ENCODE measurements at regions not wholly inside any gene's neighbourhood (a gene's known extent, or its start where the extent isn't known, plus 50 kb on each side); places are given as distances from the start of the nearest gene placed in this dataset.

GRCh38 chr11:119501777-119502405, 78.9 kb upstream of the THY1 start:
- no peak for TF ChIP-seq EZH2 (IDR thresholded peaks at IDR 0.05; ENCODE audit: borderline replicate concordance, low read depth, low read length, severe bottlenecking)
- no peak for TF ChIP-seq CTCF (IDR thresholded peaks at IDR 0.05; ENCODE audit: borderline replicate concordance, extremely low read depth, low read length, poor library complexity, severe bottlenecking)
- Histone ChIP-seq H3K4me3 (ENCODE audit: low read depth in 1 of 2, low read length in 2 of 2) (no peak overlapping the region), H3K27ac (ENCODE audit: low read length) (no peak overlapping the region), H3K4me2 (ENCODE audit: insufficient read depth, low read length) (no peak overlapping the region), H4K20me1 (ENCODE audit: insufficient read depth, low read length) (0 out of 2 replicates have a peak, but pooled peaks cover 2% of the 10 kb centered on the region), H3K36me3 (ENCODE audit: insufficient read depth, low read length) (no peaks in the 10 kb centered on the region), H3K9me3 (ENCODE audit: insufficient read depth, low read length, severe bottlenecking) (no peaks in the 10 kb centered on the region), H3K27me3 (ENCODE audit: insufficient read depth, low read length, poor library complexity) (no peaks in the 10 kb centered on the region), H2AFZ (ENCODE audit: low read depth, low read length) (no peak overlapping the region), H3K9ac (ENCODE audit: low read depth, low read length) (no peak overlapping the region), H3K4me1 (ENCODE audit: insufficient read depth, low read length) (no peaks in the 10 kb centered on the region), H3K79me2 (ENCODE audit: insufficient read depth, low read length) (no peaks in the 10 kb centered on the region)
- no peak for ATAC-seq (ENCODE audit: insufficient read depth, low read depth)
- DNase-seq, result no peak

DNA sequence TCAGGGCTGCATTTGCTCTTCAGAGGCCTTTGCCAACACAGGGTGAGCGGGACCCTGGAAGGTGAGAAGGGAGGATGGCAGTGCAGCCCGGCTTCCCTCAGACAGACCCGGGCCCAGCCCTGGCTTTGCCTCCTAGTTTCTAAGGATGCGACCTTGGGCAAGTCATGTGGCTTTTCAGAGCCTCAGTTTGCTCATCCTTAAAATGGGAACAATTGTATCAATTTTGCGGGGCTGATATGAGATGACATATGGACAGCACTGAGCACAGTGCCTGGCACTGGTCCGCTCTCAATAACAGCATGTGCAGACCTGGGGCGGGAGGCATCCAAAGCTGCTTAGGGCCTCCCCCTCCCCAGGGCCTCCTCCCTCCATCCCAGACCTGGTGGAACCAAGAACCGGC, 74.7 kb upstream of the THY1 start:
- DNase-seq (no peak), ATAC-seq (ENCODE audit: insufficient read depth, low read depth) (no peak)
- Histone ChIP-seq H3K4me3 (ENCODE audit: low read depth in 1 of 2, low read length in 2 of 2) (no peak overlapping the region), H3K4me1 (ENCODE audit: insufficient read depth, low read length) (no peaks in the 10 kb centered on the region), H3K79me2 (ENCODE audit: insufficient read depth, low read length) (no peaks in the 10 kb centered on the region), H3K27me3 (ENCODE audit: insufficient read depth, low read length, poor library complexity) (no peaks in the 10 kb centered on the region), H3K27ac (ENCODE audit: low read length) (no peak overlapping the region), H3K36me3 (ENCODE audit: insufficient read depth, low read length) (no peaks in the 10 kb centered on the region), H4K20me1 (ENCODE audit: insufficient read depth, low read length) (0 out of 2 replicates have a peak, but pooled peaks cover 2% of the 10 kb centered on the region), H3K9me3 (ENCODE audit: insufficient read depth, low read length, severe bottlenecking) (no peaks in the 10 kb centered on the region), H3K9ac (ENCODE audit: low read depth, low read length) (no peak overlapping the region), H2AFZ (ENCODE audit: low read depth, low read length) (no peak overlapping the region), H3K4me2 (ENCODE audit: insufficient read depth, low read length) (no peak overlapping the region)
- TF ChIP-seq EZH2 (IDR thresholded peaks at IDR 0.05; ENCODE audit: borderline replicate concordance, low read depth, low read length, severe bottlenecking), result no peak
- no peak for TF ChIP-seq CTCF (IDR thresholded peaks at IDR 0.05; ENCODE audit: borderline replicate concordance, extremely low read depth, low read length, poor library complexity, severe bottlenecking)

GRCh38 chr11:119496997-119497396, 74.0 kb upstream of the THY1 start:
- H3K9ac ChIP-seq (ENCODE audit: low read depth, low read length), result no peak overlapping the region
- DNase-seq, result no peak
- H4K20me1 ChIP-seq (ENCODE audit: insufficient read depth, low read length), result 0 out of 2 replicates have a peak, but pooled peaks cover 2% of the 10 kb centered on the region
- H3K36me3 ChIP-seq (ENCODE audit: insufficient read depth, low read length), result no peaks in the 10 kb centered on the region
- H3K27me3 ChIP-seq (ENCODE audit: insufficient read depth, low read length, poor library complexity), result no peaks in the 10 kb centered on the region
- H3K27ac ChIP-seq (ENCODE audit: low read length), result no peak overlapping the region
- H2AFZ ChIP-seq (ENCODE audit: low read depth, low read length), result no peak overlapping the region
- H3K4me1 ChIP-seq (ENCODE audit: insufficient read depth, low read length), result no peaks in the 10 kb centered on the region
- H3K4me3 ChIP-seq (ENCODE audit: low read depth in 1 of 2, low read length in 2 of 2), result no peak overlapping the region
- no peaks in the 10 kb centered on the region for H3K79me2 ChIP-seq (ENCODE audit: insufficient read depth, low read length)
- no peaks in the 10 kb centered on the region for H3K9me3 ChIP-seq (ENCODE audit: insufficient read depth, low read length, severe bottlenecking)
- TF ChIP-seq CTCF (IDR thresholded peaks at IDR 0.05; ENCODE audit: borderline replicate concordance, extremely low read depth, low read length, poor library complexity, severe bottlenecking), result no peak
- TF ChIP-seq EZH2 (IDR thresholded peaks at IDR 0.05; ENCODE audit: borderline replicate concordance, low read depth, low read length, severe bottlenecking), result no peak
- ATAC-seq (ENCODE audit: insufficient read depth, low read depth), result no peak
- no peak overlapping the region for H3K4me2 ChIP-seq (ENCODE audit: insufficient read depth, low read length)
